Panc1 (cell line): ENCODE measurements at regions not wholly inside any gene's neighbourhood (a gene's known extent, or its start where the extent isn't known, plus 50 kb on each side); places are given as distances from the start of the nearest gene placed in this dataset.

Experiments
- ATAC-seq: fragments of 200-7000 bp; cut with Tn5 transposase; 2 replicates; pipeline ENCODE4 v1.9.1; 2020; ENCODE audit warnings: mild to moderate bottlenecking, moderate library complexity
- BruUV-seq: library from RNA; stranded (reverse); fragments of 400-500 nt; replicated peaks from 2 replicates; lab custom pipeline; 2021; lab: Mats Ljungman, UMichigan
- CTCF ChIA-PET: fragments of 300-600 bp; sonication (Branson Sonifier 250); formaldehyde crosslinking; loops from one replicate; lab custom pipeline; 2022; ENCODE audit warnings: antibody characterized with exemption; lab: Charles Lee
- POLR2A ChIA-PET: fragments of 300-600 bp; sonication (Branson Sonifier 250); formaldehyde crosslinking; loops from one replicate; lab custom pipeline; 2022; ENCODE audit warnings: antibody characterized with exemption; lab: Charles Lee
- DNase-seq: peaks from one replicate; pipeline ENCODE4 v3.0.0-alpha.2; 2010; ENCODE audit warnings: low read depth, low spot score
- H3K27ac ChIP-seq: 2 replicates; pipeline ENCODE4 v1.5.1; 2011; ENCODE audit warnings: mild to moderate bottlenecking, low read length, inconsistent platforms
- H3K27me3 ChIP-seq: fragments of 200-500 bp; sonication (Bioruptor generic); 2 replicates; pipeline ENCODE4 v1.6.0; 2014; ENCODE audit warnings: low read length, inconsistent platforms; ENCODE audit not compliant: control insufficient read depth, insufficient read depth
- H3K36me3 ChIP-seq: fragments of 200-500 bp; sonication (Bioruptor generic); 2 replicates; pipeline ENCODE4 v1.5.1; 2014; ENCODE audit warnings: inconsistent platforms, mild to moderate bottlenecking, low read length, moderate library complexity; ENCODE audit not compliant: control insufficient read depth, insufficient read depth
- H3K4me1 ChIP-seq: 2 replicates; pipeline ENCODE4 v1.5.1; 2011; ENCODE audit warnings: inconsistent platforms, mild to moderate bottlenecking, low read length, moderate library complexity; ENCODE audit not compliant: control insufficient read depth, insufficient read depth
- H3K4me3 ChIP-seq, 2 experiments: 2 replicates each; pipeline ENCODE4 v1.5.1; 2011 to 2012; ENCODE audit warnings: low read depth in 2 of 2, low read length in 2 of 2, mild to moderate bottlenecking in 2 of 2, inconsistent platforms in 1 of 2, moderate library complexity in 1 of 2
- H3K9me3 ChIP-seq: fragments of 200-500 bp; sonication (Bioruptor generic); 2 replicates; pipeline ENCODE4 v1.5.1; 2014; ENCODE audit warnings: low read depth, mild to moderate bottlenecking, inconsistent platforms, low read length, moderate library complexity; ENCODE audit not compliant: control insufficient read depth, insufficient read depth
- CTCF ChIP-seq: fragments of 450-650 bp; IDR thresholded peaks from 2 replicates; pipeline ENCODE4 v1.5.1; 2017; ENCODE audit warnings: mild to moderate bottlenecking
- POLR2AphosphoS5 ChIP-seq: IDR thresholded peaks from 2 replicates; pipeline ENCODE4 v1.6.1; 2012; ENCODE audit warnings: mild to moderate bottlenecking, low read depth, low read length, moderate library complexity
- REST ChIP-seq, 2 experiments: IDR thresholded peaks; 2 replicates each; pipeline ENCODE4 v1.6.1; 2011 to 2012; ENCODE audit warnings: low read depth in 2 of 2, control low read depth in 1 of 2, low read length in 1 of 2, mild to moderate bottlenecking in 1 of 2, moderate library complexity in 1 of 2; ENCODE audit not compliant: insufficient read depth in 1 of 2
- SIN3A ChIP-seq: IDR thresholded peaks from 2 replicates; pipeline ENCODE4 v1.6.1; 2012; ENCODE audit warnings: low read depth, mild to moderate bottlenecking, low read length, moderate library complexity, borderline replicate concordance; ENCODE audit not compliant: insufficient read depth
- TCF7L2 ChIP-seq: IDR thresholded peaks from 2 replicates; pipeline ENCODE4 v1.6.1; 2011; ENCODE audit warnings: mild to moderate bottlenecking, low read depth, low read length, inconsistent platforms
- in situ Hi-C: cut with HindIII; loops from 2 replicates; pipeline ENCODE4 v1.10.0; 2016; ENCODE audit warnings: low sequenced_read_pairs, low pct_unique_long_range_greater_than_20kb
- intact Hi-C: fragments of 100-400 bp; cut with micrococcal nuclease; formaldehyde crosslinking; loops from one replicate; pipeline ENCODE4 v1.10.0; 2022; ENCODE audit not compliant: unreplicated experiment

- intact Hi-C loops (no loop called here), in situ Hi-C loops (no loop called here)
- DNase-seq (no peak), ATAC-seq (no peak)
- no peaks in the 10 kb centered on the region for H3K4me1 ChIP-seq
- BruUV-seq, result no TSS peak
- H3K4me3 ChIP-seq, result no peak overlapping the region
- H3K27ac ChIP-seq, result no peak overlapping the region
- ChIA-PET CTCF (no interaction called here), POLR2A (no interaction called here)
- TF ChIP-seq SIN3A (no peak), TCF7L2 (no peak), POLR2AphosphoS5 (no peak), CTCF (no peak)
- H3K36me3 ChIP-seq, result no peaks in the 10 kb centered on the region
- H3K27me3 ChIP-seq, result no peaks in the 10 kb centered on the region
- no peaks in the 10 kb centered on the region for H3K9me3 ChIP-seq
These were observed 323.3 kb upstream of the TMEM132C start for GRCh38 chr12:127943481-127944210.

- ATAC-seq (no peak), DNase-seq (no peak)
- Histone ChIP-seq H3K4me1 (no peaks in the 10 kb centered on the region), H3K36me3 (no peaks in the 10 kb centered on the region), H3K27ac (no peak overlapping the region), H3K4me3 (no peak overlapping the region), H3K9me3 (no peaks in the 10 kb centered on the region), H3K27me3 (no peaks in the 10 kb centered on the region)
- in situ Hi-C loops (no loop called here), intact Hi-C loops (no loop called here)
- ChIA-PET CTCF (no interaction called here), POLR2A (no interaction called here)
- BruUV-seq, result no TSS peak
- no peak for TF ChIP-seq SIN3A
- TF ChIP-seq REST (IDR thresholded peaks at IDR 0.05; ENCODE audit: insufficient read depth in 1 of 2, low read depth in 2 of 2, low read length in 1 of 2), result no peak
- TF ChIP-seq TCF7L2, result no peak
- TF ChIP-seq POLR2AphosphoS5, result no peak
- TF ChIP-seq CTCF, result no peak
These were observed 322.6 kb upstream of the TMEM132C start for GRCh38 chr12:127944211-127944899.
